Activated T-helper 2 cell treated with anti-CD3 and anti-CD28 coated beads, Interferon-gamma antibody, Interleukin-2, Interleukin-4, amounts not matched to agents 10 μg/mL and 5 μg/mL and 100 μg/mL, durations not matched to agents 14 hours and 24 hours and 36 hours (primary cell): ENCODE measurements at regions not wholly inside any gene's neighbourhood (a gene's known extent, or its start where the extent isn't known, plus 50 kb on each side); places are given as distances from the start of the nearest gene placed in this dataset.
"Not testable (repeated sequence)": the region's sequence is repeated elsewhere in the genome, so short reads cannot be mapped to it uniquely, and the experiment has no call there.

Source experiments
- DNase-seq: peaks from one replicate; pipeline ENCODE4 v3.0.0; 2021; ENCODE audit warnings: low spot score
- H3K27ac Mint-ChIP-seq: one replicate; pipeline ENCODE4 v1.8.0; 2021; ENCODE audit warnings: mixed read lengths
- H3K27me3 Mint-ChIP-seq: one replicate; pipeline ENCODE4 v1.8.0; 2021; ENCODE audit warnings: low read depth, mixed read lengths
- H3K36me3 Mint-ChIP-seq: one replicate; pipeline ENCODE4 v1.8.0; 2021; ENCODE audit warnings: low read depth, mixed read lengths
- H3K4me1 Mint-ChIP-seq: one replicate; pipeline ENCODE4 v1.8.0; 2021; ENCODE audit warnings: low read depth, mixed read lengths
- H3K4me3 Mint-ChIP-seq: one replicate; pipeline ENCODE4 v1.8.0; 2021; ENCODE audit warnings: low read depth, mild to moderate bottlenecking, moderate library complexity, mixed read lengths
- H3K9me3 Mint-ChIP-seq: one replicate; pipeline ENCODE4 v1.8.0; 2021; ENCODE audit warnings: mixed read lengths
- intact Hi-C: fragments of 100-400 bp; cut with micrococcal nuclease; formaldehyde crosslinking; loops from one replicate; pipeline ENCODE4 v1.15.1; 2023

DNA sequence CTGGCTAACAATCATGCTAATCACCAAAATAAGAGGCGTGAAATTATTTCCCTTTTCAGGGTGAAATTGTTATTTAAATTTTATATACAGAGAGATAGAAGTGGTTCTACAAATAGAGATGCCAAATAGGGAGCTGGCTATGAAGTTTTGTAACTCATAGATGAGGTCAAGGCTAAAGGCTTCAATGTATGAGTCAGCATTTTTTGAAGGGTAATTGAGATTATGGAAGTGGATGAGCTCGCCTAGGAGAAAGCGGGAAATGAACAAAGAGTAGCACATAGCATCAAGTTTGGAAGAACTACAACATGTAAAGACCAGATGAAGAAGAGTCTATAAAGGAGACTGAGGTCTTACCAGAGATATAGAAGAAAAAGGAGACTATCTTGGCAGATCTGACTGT lies 838.1 kb downstream of the DNAJB9 start:
- peaks cover 4% of the 10 kb centered on the region for H3K9me3 Mint-ChIP-seq
- intact Hi-C loops = no loop called here
- no peaks in the 10 kb centered on the region for H3K27me3 Mint-ChIP-seq
- H3K27ac Mint-ChIP-seq = no peak overlapping the region
- DNase-seq = no peak
- H3K4me3 Mint-ChIP-seq = no peak overlapping the region
- no peaks in the 10 kb centered on the region for H3K4me1 Mint-ChIP-seq
- H3K36me3 Mint-ChIP-seq = no peaks in the 10 kb centered on the region

DNA sequence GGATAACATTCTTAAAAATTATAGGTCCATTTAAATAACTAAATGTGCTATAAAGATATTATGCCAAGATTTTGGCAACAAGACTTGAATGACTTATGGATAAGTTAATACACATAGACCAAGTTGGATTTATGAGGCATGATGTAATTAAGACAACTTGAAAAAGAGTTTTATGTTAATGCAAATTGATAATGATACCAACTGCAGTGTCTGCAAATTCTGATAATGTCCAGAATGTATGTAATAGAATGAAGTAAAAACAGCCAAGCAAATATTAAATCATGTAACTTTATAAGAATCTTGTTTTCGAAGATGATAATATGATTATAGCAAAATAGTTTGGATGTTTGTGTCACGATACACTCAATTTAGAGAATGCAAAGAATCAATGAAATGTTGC lies 868.3 kb downstream of the DNAJB9 start:
- intact Hi-C loops = no loop called here

DNA sequence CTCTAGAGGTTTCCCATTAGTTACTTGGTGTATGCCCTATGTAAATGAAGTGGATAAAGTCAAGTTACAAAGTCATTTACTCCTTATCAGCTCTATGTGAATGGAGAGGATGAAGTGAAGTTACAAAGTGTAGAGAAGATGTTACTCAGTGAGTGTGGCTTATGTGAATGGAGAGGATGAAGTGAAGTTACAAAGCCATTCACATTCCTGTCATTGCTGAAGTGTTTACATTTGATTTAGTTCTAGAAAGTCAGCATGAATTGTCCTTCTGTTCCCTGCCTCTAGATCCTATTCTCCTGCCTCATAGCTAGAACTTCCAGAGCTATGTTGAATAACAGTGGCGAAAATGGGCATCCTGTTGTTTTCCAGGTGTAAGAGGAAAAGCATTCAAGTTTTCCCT lies 880.1 kb downstream of the DNAJB9 start:
- H3K27ac Mint-ChIP-seq = no peak overlapping the region
- intact Hi-C loops = no loop called here
- H3K27me3 Mint-ChIP-seq = no peaks in the 10 kb centered on the region
- H3K4me3 Mint-ChIP-seq = no peak overlapping the region
- no peaks in the 10 kb centered on the region for H3K36me3 Mint-ChIP-seq
- H3K4me1 Mint-ChIP-seq = no peaks in the 10 kb centered on the region
- no peak for DNase-seq
- peaks cover 4% of the 10 kb centered on the region for H3K9me3 Mint-ChIP-seq

More for the DNA sequence above, 868.3 kb downstream of the DNAJB9 start:
- no peak overlapping the region for H3K4me3 Mint-ChIP-seq
- DNase-seq = no peak
- H3K9me3 Mint-ChIP-seq = no peaks in the 10 kb centered on the region
- H3K4me1 Mint-ChIP-seq = no peaks in the 10 kb centered on the region
- H3K27me3 Mint-ChIP-seq = no peaks in the 10 kb centered on the region
- no peaks in the 10 kb centered on the region for H3K36me3 Mint-ChIP-seq
- H3K27ac Mint-ChIP-seq = no peak overlapping the region

DNA sequence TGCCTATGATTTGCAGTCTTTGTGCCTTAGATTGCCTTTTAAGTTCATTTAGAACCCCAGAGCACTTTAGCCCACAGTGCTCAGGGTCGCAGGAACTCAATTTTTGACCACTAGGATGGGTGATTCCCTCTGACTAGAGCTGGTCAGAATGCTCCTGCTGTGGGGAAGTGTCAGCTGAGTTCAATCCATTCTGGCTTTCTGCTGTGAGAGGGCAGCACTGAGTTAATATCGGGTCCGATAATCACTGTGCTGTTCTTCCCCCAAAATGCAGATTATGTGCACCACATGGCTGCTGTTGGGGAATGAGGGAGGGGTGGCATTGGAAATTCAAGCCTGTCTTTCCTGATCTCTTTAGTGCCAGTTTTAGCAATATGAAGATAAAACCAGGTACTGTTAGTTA lies 886.4 kb downstream of the DNAJB9 start:
- DNase-seq = no peak
- Mint-ChIP-seq H3K27ac (no peak overlapping the region), H3K9me3 (peaks cover 4% of the 10 kb centered on the region), H3K4me1 (no peaks in the 10 kb centered on the region), H3K4me3 (no peak overlapping the region), H3K27me3 (no peaks in the 10 kb centered on the region), H3K36me3 (no peaks in the 10 kb centered on the region)
- intact Hi-C loops = no loop called here

DNA sequence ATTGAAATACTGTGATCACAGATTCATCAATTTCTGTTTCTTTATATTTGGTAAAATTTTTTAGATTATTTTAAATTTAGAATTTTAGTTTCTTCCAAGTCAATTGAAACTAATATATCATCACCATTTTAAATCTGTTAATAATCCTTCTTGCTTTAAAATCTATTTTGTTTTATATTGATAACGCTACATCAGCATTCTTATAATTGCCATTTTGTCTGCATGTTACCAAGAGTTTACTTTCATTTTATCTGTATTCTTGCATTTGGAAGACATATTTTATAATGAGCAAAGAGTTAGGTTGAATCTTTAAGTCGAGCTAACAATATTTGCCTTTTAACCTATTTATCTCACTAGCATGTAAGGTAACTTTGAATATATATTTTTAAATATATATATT lies 890.6 kb downstream of the DNAJB9 start:
- intact Hi-C loops = no loop called here
- no peaks in the 10 kb centered on the region for H3K4me1 Mint-ChIP-seq
- H3K4me3 Mint-ChIP-seq = no peak overlapping the region
- no peaks in the 10 kb centered on the region for H3K27me3 Mint-ChIP-seq
- no peaks in the 10 kb centered on the region for H3K36me3 Mint-ChIP-seq
- H3K9me3 Mint-ChIP-seq = no peaks in the 10 kb centered on the region
- DNase-seq = no peak
- H3K27ac Mint-ChIP-seq = no peak overlapping the region

DNA sequence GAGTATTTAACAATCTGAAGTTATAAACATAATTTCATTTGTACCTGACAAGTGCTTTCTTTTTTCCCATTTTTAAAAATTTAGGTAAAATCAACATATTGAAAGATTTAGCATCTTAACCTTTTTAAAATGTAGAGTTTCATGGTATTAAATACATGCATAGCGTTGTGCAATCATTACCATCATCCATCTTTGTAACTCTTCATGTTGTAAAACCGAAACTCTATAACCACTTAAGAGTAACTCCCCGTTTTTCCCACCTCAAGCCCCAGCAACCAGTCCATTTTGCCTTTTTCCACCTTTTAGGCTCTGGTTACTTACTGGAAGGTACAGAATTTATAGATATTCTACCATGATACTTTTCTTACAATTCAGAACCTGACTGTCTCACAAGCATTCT lies 892.5 kb downstream of the DNAJB9 start:
- Mint-ChIP-seq H3K4me1 (no peaks in the 10 kb centered on the region), H3K27ac (no peak overlapping the region)

DNA sequence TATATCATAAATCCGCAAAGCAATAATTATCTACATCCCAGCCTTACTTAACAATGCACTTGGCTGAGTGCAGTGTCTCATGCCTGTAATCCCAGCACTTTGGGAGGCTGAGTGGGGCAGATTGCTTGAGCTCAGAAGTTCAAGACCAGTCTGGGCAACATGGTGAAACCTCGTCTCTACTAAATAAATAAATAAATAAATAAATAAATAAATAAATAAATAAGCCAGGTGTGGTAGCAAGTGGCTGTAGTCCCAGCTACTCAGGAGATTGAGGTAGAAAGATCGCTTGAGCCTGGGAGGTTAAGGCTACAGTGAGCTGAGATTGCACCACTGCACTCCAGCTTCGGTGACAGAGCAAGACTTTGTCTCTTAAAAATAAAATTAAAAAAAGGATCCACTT lies 898.1 kb downstream of the DNAJB9 start:
- H3K4me1 Mint-ChIP-seq, H3K36me3 Mint-ChIP-seq, H3K27ac Mint-ChIP-seq, H3K4me3 Mint-ChIP-seq, H3K27me3 Mint-ChIP-seq, DNase-seq, H3K9me3 Mint-ChIP-seq, intact Hi-C loops: not testable (repeated sequence)

More for the DNA sequence above, 892.5 kb downstream of the DNAJB9 start:
- Mint-ChIP-seq H3K9me3 (no peaks in the 10 kb centered on the region), H3K4me3 (no peak overlapping the region), H3K27me3 (no peaks in the 10 kb centered on the region), H3K36me3 (no peaks in the 10 kb centered on the region)
- intact Hi-C loops = no loop called here
- DNase-seq = no peak

DNA sequence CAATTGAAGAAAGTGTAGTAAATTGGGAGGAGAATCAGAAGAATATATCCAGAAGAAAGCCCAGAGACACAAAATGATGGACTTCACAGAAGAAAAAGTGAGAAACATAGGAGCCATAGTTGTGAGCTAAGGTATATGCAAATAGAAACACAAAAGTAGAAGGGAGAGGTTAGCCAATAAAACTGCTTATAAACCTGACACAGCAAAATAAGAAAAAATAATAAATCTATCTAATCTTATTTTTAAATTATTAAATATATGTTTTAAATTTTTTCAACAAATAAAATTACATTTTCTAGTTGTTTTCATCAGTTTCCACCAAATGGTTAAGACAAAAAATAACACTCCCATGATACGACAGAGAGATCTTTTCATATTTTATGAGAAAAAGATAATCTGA lies 903.5 kb downstream of the DNAJB9 start:
- H3K4me1 Mint-ChIP-seq = no peaks in the 10 kb centered on the region
- intact Hi-C loops = no loop called here
- H3K4me3 Mint-ChIP-seq = no peak overlapping the region
- DNase-seq = no peak
- H3K9me3 Mint-ChIP-seq = no peaks in the 10 kb centered on the region
- H3K27me3 Mint-ChIP-seq = no peaks in the 10 kb centered on the region
- H3K27ac Mint-ChIP-seq = no peak overlapping the region
- no peaks in the 10 kb centered on the region for H3K36me3 Mint-ChIP-seq

DNA sequence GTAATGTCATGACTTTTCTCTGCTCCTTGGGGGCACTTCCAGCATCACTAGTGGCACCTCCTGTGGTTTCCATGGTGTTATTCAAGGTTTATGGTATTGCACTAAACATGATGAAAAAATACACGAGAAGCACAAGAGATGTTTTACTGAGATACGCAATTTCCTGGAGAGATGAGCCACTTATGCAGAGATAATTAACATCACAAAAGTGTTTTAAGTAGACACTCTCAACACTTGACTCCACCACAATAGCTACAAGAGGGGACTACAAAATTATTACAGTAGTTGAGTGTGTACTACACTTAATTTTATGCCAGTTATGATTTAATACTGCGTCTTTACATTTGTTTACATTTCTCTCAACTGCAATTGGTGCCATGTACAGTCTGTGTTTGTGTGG lies 906.7 kb downstream of the DNAJB9 start:
- H3K36me3 Mint-ChIP-seq = no peaks in the 10 kb centered on the region
- DNase-seq = no peak
- intact Hi-C loops = no loop called here

DNA sequence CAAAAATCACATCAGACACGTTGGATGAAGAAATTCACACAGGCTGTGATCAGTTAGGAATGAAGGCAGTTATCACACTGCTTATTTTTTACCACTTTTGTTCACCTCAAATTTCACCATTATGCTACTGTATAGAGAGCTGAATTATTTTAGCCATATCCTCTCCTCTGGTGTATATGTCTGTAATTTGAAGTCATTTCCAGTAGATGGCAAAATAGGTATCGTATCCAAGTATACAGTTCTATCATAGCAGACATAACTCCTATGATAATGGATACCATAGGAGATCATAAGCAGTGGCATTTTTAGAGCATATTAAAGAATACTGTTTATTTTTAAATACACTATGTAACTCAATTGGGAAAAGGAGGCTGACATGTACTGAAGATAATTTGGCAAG lies 909.7 kb downstream of the DNAJB9 start:
- DNase-seq = no peak
- H3K9me3 Mint-ChIP-seq = no peaks in the 10 kb centered on the region
- no peak overlapping the region for H3K4me3 Mint-ChIP-seq
- no peaks in the 10 kb centered on the region for H3K27me3 Mint-ChIP-seq
- no peaks in the 10 kb centered on the region for H3K4me1 Mint-ChIP-seq
- H3K27ac Mint-ChIP-seq = no peak overlapping the region
- no peaks in the 10 kb centered on the region for H3K36me3 Mint-ChIP-seq
- intact Hi-C loops = no loop called here

More for the DNA sequence above, 906.7 kb downstream of the DNAJB9 start:
- Mint-ChIP-seq H3K9me3 (no peaks in the 10 kb centered on the region), H3K4me1 (no peaks in the 10 kb centered on the region), H3K27ac (no peak overlapping the region), H3K27me3 (no peaks in the 10 kb centered on the region), H3K4me3 (no peak overlapping the region)

DNA sequence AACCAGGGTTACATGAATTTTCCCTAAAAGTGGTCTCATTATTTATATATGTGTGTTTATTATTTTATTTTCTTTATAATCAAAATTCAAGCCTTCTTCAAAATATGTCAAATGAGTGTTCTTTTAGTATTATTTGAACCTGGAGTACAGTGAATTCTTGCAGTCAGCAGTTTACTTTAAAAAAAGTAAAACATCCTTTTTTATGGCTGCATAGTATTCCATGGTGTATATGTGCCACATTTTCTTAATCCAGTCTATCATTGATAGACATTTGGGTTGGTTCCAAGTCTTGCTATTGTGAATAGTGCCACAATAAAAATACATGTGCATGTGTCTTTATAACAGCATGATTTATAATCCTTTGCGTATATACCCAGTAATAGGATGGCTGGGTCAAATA lies 920.9 kb downstream of the DNAJB9 start:
- DNase-seq, H3K4me3 Mint-ChIP-seq, intact Hi-C loops, H3K4me1 Mint-ChIP-seq, H3K36me3 Mint-ChIP-seq, H3K27me3 Mint-ChIP-seq, H3K27ac Mint-ChIP-seq: not testable (repeated sequence)
- H3K9me3 Mint-ChIP-seq = peaks cover 14% of the 10 kb centered on the region

DNA sequence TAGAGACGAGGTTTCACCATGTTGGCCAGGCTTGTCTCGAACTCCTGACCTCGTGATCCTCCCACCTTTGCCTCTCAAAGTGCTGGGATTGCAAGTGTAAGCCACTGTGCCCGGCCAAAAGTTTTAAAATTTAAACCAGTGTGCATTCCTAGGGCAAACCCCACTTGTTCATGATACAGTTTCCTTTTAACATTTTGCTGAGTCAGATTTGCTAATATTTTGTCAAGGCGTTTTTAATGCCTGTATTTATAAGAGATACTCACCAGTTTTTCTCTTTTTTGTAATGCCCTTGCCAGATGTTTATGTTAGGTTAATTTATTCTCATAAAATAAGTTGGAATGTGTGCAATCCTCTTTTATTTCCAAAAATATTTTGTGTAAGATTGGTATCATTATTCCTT lies 927.4 kb downstream of the DNAJB9 start:
- no peaks in the 10 kb centered on the region for H3K4me1 Mint-ChIP-seq
- intact Hi-C loops = no loop called here
- H3K27me3 Mint-ChIP-seq = no peaks in the 10 kb centered on the region
- no peak for DNase-seq
- no peak overlapping the region for H3K4me3 Mint-ChIP-seq
- no peak overlapping the region for H3K27ac Mint-ChIP-seq
- H3K36me3 Mint-ChIP-seq = no peaks in the 10 kb centered on the region
- H3K9me3 Mint-ChIP-seq = peaks cover 18% of the 10 kb centered on the region

DNA sequence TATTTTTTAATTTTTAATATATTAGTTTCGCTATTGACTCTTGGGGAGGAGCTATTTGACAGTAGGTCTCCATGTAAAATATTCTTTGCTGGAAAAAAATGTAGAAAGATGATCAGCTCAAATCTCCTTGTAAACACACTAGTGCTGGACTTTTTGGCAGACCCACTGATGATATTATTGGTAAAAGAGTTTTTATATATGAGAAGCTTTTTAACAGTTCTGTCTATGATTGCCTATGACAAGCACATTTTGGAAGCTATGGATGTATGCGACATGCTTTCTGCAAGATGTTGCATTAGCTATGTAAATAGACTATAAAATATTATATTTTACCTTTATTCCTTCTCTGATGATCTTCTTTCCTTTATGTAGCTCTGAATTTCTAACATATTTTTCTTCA lies 928.5 kb downstream of the DNAJB9 start:
- no peak for DNase-seq
- peaks cover 13% of the 10 kb centered on the region for H3K9me3 Mint-ChIP-seq
- intact Hi-C loops = no loop called here
- H3K4me1 Mint-ChIP-seq = no peaks in the 10 kb centered on the region
- H3K27me3 Mint-ChIP-seq = no peaks in the 10 kb centered on the region
- no peak overlapping the region for H3K4me3 Mint-ChIP-seq
- H3K36me3 Mint-ChIP-seq = no peaks in the 10 kb centered on the region
- H3K27ac Mint-ChIP-seq = no peak overlapping the region

DNA sequence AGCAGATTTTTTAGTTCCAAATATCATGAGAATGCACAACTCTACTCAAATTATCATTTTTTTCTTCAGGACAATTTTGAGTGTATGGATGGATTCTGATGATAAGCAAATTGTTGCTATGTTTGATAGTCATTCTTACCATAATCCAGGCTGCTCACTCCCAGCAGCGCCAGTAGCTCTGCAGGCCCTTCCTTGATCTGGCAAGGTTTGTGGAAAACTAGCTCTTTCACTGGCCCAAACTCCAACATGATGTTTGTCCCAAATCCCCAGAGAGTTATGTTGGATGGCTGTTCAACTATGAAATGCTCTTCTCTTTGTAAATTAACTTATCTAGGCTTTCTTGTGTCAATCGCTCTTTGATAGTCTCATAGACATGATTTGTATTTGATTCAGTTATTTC lies 933.7 kb downstream of the DNAJB9 start:
- Mint-ChIP-seq H3K27ac (no peak overlapping the region), H3K36me3 (no peaks in the 10 kb centered on the region), H3K9me3 (peaks cover 11% of the 10 kb centered on the region), H3K4me1 (no peaks in the 10 kb centered on the region), H3K27me3 (no peaks in the 10 kb centered on the region), H3K4me3 (no peak overlapping the region)
- DNase-seq = no peak
- intact Hi-C loops = no loop called here
